HFF-Myc (cell line): ENCODE measurements at regions not wholly inside any gene's neighbourhood (a gene's known extent, or its start where the extent isn't known, plus 50 kb on each side); places are given as distances from the start of the nearest gene placed in this dataset.
"Not testable (repeated sequence)": the region's sequence is repeated elsewhere in the genome, so short reads cannot be mapped to it uniquely, and the experiment has no call there.

Source experiments
- DNase-seq: peaks from one replicate; pipeline ENCODE4 v3.0.0-alpha.2; 2011; ENCODE audit warnings: low read depth; ENCODE audit errors: extremely low read depth
- H3K4me3 ChIP-seq: replicated peaks from 2 replicates; pipeline ENCODE4 v1.5.1; 2011; ENCODE audit warnings: low read depth, mild to moderate bottlenecking, control low read depth, low read length
- TF ChIP-seq, protein P1 (sequence below): IDR thresholded peaks from 2 replicates; pipeline ENCODE4 v1.5.1; 2012; ENCODE audit warnings: mild to moderate bottlenecking, low read depth, low read length, control low read depth; ENCODE audit errors: missing control alignments

GRCh38 chr9:22170556-22170955, 161.5 kb upstream of the CDKN2B start:
- H3K4me3 ChIP-seq = no peak overlapping the region
- DNase-seq = no peak
- TF ChIP-seq, protein P1, sequence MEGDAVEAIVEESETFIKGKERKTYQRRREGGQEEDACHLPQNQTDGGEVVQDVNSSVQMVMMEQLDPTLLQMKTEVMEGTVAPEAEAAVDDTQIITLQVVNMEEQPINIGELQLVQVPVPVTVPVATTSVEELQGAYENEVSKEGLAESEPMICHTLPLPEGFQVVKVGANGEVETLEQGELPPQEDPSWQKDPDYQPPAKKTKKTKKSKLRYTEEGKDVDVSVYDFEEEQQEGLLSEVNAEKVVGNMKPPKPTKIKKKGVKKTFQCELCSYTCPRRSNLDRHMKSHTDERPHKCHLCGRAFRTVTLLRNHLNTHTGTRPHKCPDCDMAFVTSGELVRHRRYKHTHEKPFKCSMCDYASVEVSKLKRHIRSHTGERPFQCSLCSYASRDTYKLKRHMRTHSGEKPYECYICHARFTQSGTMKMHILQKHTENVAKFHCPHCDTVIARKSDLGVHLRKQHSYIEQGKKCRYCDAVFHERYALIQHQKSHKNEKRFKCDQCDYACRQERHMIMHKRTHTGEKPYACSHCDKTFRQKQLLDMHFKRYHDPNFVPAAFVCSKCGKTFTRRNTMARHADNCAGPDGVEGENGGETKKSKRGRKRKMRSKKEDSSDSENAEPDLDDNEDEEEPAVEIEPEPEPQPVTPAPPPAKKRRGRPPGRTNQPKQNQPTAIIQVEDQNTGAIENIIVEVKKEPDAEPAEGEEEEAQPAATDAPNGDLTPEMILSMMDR = no peak

GRCh38 chr9:22170990-22171670, 162.0 kb upstream of the CDKN2B start:
- no peak for DNase-seq
- no peak overlapping the region for H3K4me3 ChIP-seq
- TF ChIP-seq, protein P1 = no peak

- no peak for DNase-seq
- H3K4me3 ChIP-seq = no peak overlapping the region
- TF ChIP-seq, protein P1 = no peak
Measured at GRCh38 chr9:22171691-22172090, 162.6 kb upstream of the CDKN2B start.

GRCh38 chr9:22173908-22174307, 164.8 kb upstream of the CDKN2B start:
- TF ChIP-seq, protein P1 = no peak
- DNase-seq = no peak
- no peak overlapping the region for H3K4me3 ChIP-seq

- TF ChIP-seq, protein P1 = no peak
- no peak overlapping the region for H3K4me3 ChIP-seq
- DNase-seq = no peak
Measured at GRCh38 chr9:22175972-22176545, 167.0 kb upstream of the CDKN2B start.

DNA sequence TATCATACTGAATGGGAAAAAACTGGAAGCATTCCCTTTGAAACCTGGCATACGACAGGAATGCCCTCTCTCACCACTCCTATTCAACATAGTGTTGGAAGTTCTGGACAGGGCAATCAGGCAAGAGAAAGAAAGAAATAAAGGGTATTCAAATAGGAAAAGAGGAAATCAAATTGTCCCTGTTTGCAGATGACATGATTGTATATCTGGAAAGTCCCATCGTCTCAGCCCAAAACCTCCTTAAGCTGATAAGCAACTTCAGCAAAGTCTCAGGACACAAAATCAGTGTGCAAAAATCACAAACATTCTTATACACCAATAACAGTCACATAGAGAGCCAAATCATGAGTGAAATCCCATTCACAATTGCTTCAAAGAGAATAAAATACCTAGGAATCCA, 171.9 kb upstream of the CDKN2B start:
- not testable (repeated sequence) for DNase-seq, H3K4me3 ChIP-seq

GRCh38 chr9:22189471-22189870, 180.4 kb upstream of the CDKN2B start:
- DNase-seq = no peak
- TF ChIP-seq, protein P1 = no peak

DNA sequence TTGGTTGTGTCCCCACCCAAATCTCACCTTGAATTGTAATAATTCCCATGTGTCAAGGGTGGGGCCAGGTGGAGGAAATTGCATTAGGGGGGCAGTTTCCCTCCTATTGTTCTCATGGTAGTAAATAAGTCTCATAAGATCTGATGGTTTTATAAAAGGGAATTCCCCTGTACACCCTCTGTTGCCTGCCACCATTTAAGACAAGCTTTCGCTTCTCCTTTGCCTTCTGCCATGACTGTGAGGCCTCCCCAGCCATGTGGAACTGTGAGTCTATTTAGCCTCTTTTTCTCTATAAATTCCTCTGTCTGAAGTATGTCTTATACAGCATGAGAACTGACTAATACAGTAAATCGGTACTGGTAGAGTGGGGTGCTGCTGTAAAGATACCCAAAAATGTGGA, 187.9 kb upstream of the CDKN2B start:
- H3K4me3 ChIP-seq, DNase-seq: not testable (repeated sequence)

More at GRCh38 chr9:22189471-22189870, 180.4 kb upstream of the CDKN2B start:
- H3K4me3 ChIP-seq = no peak overlapping the region
